ENCODE measurements at regions not wholly inside any gene's neighbourhood (a gene's known extent, or its start where the extent isn't known, plus 50 kb on each side); places are given as distances from the start of the nearest gene placed in this dataset.

DNA sequence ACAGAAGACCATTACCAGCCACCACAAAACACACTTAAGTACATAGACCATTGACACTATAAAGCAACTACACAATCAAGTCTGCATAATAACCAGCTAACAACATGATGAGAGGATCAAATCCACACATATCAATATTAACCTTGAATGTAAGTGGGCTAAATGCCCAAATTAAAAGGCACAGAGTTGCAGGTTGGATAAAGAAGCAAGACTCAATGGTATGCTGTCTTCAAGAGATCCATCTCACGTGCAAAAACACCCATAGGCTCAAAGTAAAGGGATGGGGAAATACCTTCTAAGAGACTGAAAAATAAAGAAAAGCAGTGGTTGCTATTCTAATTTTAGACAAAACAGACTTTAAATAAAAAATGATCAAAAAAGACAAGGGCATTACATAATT is 113.6 kb upstream of the CD180 start:
- intact Hi-C loops (cut with DNase I, micrococcal nuclease) = no loop called here
- Histone ChIP-seq H3K4me3 (ENCODE audit: low read length) (no peak overlapping the region), H3K36me3 (ENCODE audit: insufficient read depth, low read length) (no peaks in the 10 kb centered on the region), H3K4me1 (ENCODE audit: insufficient read depth, low read length) (peaks cover 6% of the 10 kb centered on the region), H3K9me3 (ENCODE audit: control insufficient read depth in 1 of 2, insufficient read depth in 1 of 2, low read length in 2 of 2) (no peaks in the 10 kb centered on the region), H3K27ac (ENCODE audit: low read depth in 1 of 2, low read length in 2 of 2) (no peak overlapping the region), H3K27me3 (ENCODE audit: control insufficient read depth in 1 of 2, insufficient read depth in 2 of 2, low read length in 2 of 2) (no peaks in the 10 kb centered on the region)
- Mint-ChIP-seq H3K4me1 (ENCODE audit: low read depth) (peaks cover 15% of the 10 kb centered on the region), H3K9me3 (peaks cover 3% of the 10 kb centered on the region), H3K27ac (no peak overlapping the region), H3K36me3 (ENCODE audit: low read depth) (no peaks in the 10 kb centered on the region), H3K4me3 (no peak overlapping the region), H3K27me3 (no peaks in the 10 kb centered on the region)
- TF ChIP-seq, protein P1, sequence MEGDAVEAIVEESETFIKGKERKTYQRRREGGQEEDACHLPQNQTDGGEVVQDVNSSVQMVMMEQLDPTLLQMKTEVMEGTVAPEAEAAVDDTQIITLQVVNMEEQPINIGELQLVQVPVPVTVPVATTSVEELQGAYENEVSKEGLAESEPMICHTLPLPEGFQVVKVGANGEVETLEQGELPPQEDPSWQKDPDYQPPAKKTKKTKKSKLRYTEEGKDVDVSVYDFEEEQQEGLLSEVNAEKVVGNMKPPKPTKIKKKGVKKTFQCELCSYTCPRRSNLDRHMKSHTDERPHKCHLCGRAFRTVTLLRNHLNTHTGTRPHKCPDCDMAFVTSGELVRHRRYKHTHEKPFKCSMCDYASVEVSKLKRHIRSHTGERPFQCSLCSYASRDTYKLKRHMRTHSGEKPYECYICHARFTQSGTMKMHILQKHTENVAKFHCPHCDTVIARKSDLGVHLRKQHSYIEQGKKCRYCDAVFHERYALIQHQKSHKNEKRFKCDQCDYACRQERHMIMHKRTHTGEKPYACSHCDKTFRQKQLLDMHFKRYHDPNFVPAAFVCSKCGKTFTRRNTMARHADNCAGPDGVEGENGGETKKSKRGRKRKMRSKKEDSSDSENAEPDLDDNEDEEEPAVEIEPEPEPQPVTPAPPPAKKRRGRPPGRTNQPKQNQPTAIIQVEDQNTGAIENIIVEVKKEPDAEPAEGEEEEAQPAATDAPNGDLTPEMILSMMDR (IDR thresholded peaks at IDR 0.05) = no peak
- POLR2A ChIA-PET = no interaction called here
- CTCF ChIA-PET = no interaction called here
- DNase-seq (no peak), ATAC-seq (ENCODE audit: poor library complexity) (no peak)

DNA sequence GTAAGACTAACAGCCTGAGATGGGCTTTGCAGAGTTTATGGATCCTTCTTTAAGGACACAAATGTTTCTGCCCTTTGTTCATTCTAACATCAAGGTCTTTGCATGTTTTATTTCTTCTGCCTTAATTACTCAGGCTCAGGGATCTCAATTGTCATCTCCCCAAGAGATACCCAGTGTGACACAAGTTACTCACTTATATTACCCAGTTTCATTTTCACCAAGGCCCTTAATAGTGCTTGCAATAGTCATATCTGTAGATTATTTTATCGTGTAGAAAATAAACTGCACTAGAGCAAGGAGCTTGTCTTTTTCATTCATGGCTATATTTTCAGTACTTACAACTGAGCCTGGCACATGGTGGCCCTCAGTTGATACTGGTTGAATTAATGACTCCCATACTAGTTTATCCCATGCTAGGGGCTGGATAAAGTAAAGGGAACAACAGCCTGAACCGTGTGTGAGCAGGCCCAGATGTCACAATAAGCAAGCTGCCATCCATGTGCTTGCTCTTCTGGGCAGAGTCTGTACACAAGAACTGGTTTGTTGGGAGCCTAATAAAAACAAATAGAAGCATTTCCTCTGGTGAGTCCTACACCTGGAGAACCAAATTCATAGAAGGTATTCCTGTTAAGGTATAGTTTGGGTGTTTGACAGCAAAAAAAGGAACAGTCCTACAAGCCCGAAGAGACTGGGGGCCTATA is 112.5 kb upstream of the CD180 start:
- Mint-ChIP-seq H3K27ac (no peak overlapping the region), H3K9me3 (peaks cover 3% of the 10 kb centered on the region), H3K36me3 (ENCODE audit: low read depth) (no peaks in the 10 kb centered on the region), H3K27me3 (no peaks in the 10 kb centered on the region), H3K4me1 (ENCODE audit: low read depth) (peaks cover 15% of the 10 kb centered on the region), H3K4me3 (no peak overlapping the region)
- Histone ChIP-seq H3K27ac (ENCODE audit: low read depth in 1 of 2, low read length in 2 of 2) (no peak overlapping the region), H3K27me3 (ENCODE audit: control insufficient read depth in 1 of 2, insufficient read depth in 2 of 2, low read length in 2 of 2) (no peaks in the 10 kb centered on the region), H3K9me3 (ENCODE audit: control insufficient read depth in 1 of 2, insufficient read depth in 1 of 2, low read length in 2 of 2) (no peaks in the 10 kb centered on the region), H3K36me3 (ENCODE audit: insufficient read depth, low read length) (no peaks in the 10 kb centered on the region), H3K4me1 (ENCODE audit: insufficient read depth, low read length) (peaks cover 6% of the 10 kb centered on the region), H3K4me3 (ENCODE audit: low read length) (no peak overlapping the region)
- TF ChIP-seq, protein P1 (IDR thresholded peaks at IDR 0.05) = no peak
- no peak for ATAC-seq (ENCODE audit: poor library complexity)
- POLR2A ChIA-PET = no interaction called here
- intact Hi-C loops (cut with DNase I, micrococcal nuclease) = loop anchor here in 1 of 2 experiments (10.0 kb wide), 1 partner anchor 186 kb away; no protein-coding TSS in a partner anchor
- no peak for DNase-seq
- CTCF ChIA-PET = no interaction called here

DNA sequence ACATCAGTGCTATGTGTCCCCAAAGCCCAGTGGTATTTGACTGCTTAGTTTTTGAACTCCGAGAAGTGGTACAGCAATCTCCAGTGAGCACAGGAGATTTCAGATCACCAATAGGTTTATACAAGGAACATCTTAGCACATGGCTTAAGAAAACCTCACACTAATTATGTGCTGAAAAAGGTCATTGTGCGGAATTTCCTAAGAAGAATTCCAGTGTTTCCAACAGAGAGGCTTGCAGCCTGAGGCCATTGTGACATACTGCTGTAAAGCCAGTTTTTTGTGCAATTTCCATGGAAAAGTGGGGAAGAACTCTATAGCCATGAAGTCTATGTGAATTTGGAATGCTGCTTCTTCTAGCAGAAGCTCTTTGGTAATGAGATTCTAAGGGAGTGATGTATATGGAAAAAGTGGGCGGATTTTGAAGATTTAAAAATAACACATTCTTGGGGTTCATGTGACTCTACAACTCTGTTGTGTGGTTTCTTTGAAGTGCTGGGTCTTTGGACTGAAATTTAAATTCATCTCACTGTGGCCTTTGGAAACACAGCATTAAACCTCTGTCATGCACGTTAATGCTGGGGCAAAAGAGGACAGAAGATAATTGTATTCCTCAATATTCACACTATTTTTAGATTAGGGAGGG is 110.5 kb upstream of the CD180 start:
- DNase-seq (no peak), ATAC-seq (ENCODE audit: poor library complexity) (no peak)
- H3K27me3 ChIP-seq (ENCODE audit: control insufficient read depth in 1 of 2, insufficient read depth in 2 of 2, low read length in 2 of 2) = no peaks in the 10 kb centered on the region
- H3K9me3 ChIP-seq (ENCODE audit: control insufficient read depth in 1 of 2, insufficient read depth in 1 of 2, low read length in 2 of 2) = no peaks in the 10 kb centered on the region
- no peak overlapping the region for H3K4me3 ChIP-seq (ENCODE audit: low read length)
- no peak overlapping the region for H3K27ac ChIP-seq (ENCODE audit: low read depth in 1 of 2, low read length in 2 of 2)
- POLR2A ChIA-PET = no interaction called here
- peaks cover 6% of the 10 kb centered on the region for H3K4me1 ChIP-seq (ENCODE audit: insufficient read depth, low read length)
- no peaks in the 10 kb centered on the region for H3K36me3 Mint-ChIP-seq (ENCODE audit: low read depth)
- H3K4me1 Mint-ChIP-seq (ENCODE audit: low read depth) = peaks cover 15% of the 10 kb centered on the region
- H3K9me3 Mint-ChIP-seq = peaks cover 3% of the 10 kb centered on the region
- H3K27ac Mint-ChIP-seq = no peak overlapping the region
- TF ChIP-seq, protein P1 (IDR thresholded peaks at IDR 0.05) = no peak
- intact Hi-C loops (cut with DNase I, micrococcal nuclease) = loop anchor here in 1 of 2 experiments (10.0 kb wide), 1 partner anchor 188 kb away; no protein-coding TSS in a partner anchor
- CTCF ChIA-PET = no interaction called here
- H3K4me3 Mint-ChIP-seq = no peak overlapping the region
- no peaks in the 10 kb centered on the region for H3K36me3 ChIP-seq (ENCODE audit: insufficient read depth, low read length)
- no peaks in the 10 kb centered on the region for H3K27me3 Mint-ChIP-seq

Data from CD4-positive, alpha-beta T cell (primary cell).